ENCODE measurements at regions not wholly inside any gene's neighbourhood (a gene's known extent, or its start where the extent isn't known, plus 50 kb on each side); places are given as distances from the start of the nearest gene placed in this dataset.

GRCh38 chr3:45311327-45311726, 77.0 kb upstream of the LARS2 start:
- no peaks in the 10 kb centered on the region for H3K4me1 Mint-ChIP-seq (ENCODE audit: low read depth, unreplicated experiment)

GRCh38 chr3:45311953-45312801, 76.2 kb upstream of the LARS2 start:
- DNase-seq = no peak
- Mint-ChIP-seq H3K4me3 (ENCODE audit: low read depth, unreplicated experiment) (no peak overlapping the region), H3K27me3 (ENCODE audit: unreplicated experiment) (peaks cover 59% of the 10 kb centered on the region), H3K36me3 (ENCODE audit: insufficient read depth, unreplicated experiment) (no peaks in the 10 kb centered on the region), H3K27ac (ENCODE audit: unreplicated experiment) (no peak overlapping the region), H3K9me3 (ENCODE audit: low read depth, unreplicated experiment) (no peaks in the 10 kb centered on the region), H3K4me1 (ENCODE audit: low read depth, unreplicated experiment) (no peaks in the 10 kb centered on the region)
- intact Hi-C loops (cut with micrococcal nuclease; ENCODE audit: unreplicated experiment) = no loop called here
- CTCF ChIA-PET = no interaction called here
- BruUV-seq (replicated peaks) = no TSS peak
- no peak for TF ChIP-seq CTCF (IDR thresholded peaks at IDR 0.05; ENCODE audit: unreplicated experiment)

More at GRCh38 chr3:45311327-45311726, 77.0 kb upstream of the LARS2 start:
- intact Hi-C loops (cut with micrococcal nuclease; ENCODE audit: unreplicated experiment) = no loop called here
- no peak for DNase-seq
- H3K4me3 Mint-ChIP-seq (ENCODE audit: low read depth, unreplicated experiment) = no peak overlapping the region
- CTCF ChIA-PET = no interaction called here
- no peak overlapping the region for H3K27ac Mint-ChIP-seq (ENCODE audit: unreplicated experiment)
- H3K36me3 Mint-ChIP-seq (ENCODE audit: insufficient read depth, unreplicated experiment) = no peaks in the 10 kb centered on the region
- peaks cover 57% of the 10 kb centered on the region for H3K27me3 Mint-ChIP-seq (ENCODE audit: unreplicated experiment)
- no peak for TF ChIP-seq CTCF (IDR thresholded peaks at IDR 0.05; ENCODE audit: unreplicated experiment)
- no TSS peak for BruUV-seq (replicated peaks)
- no peaks in the 10 kb centered on the region for H3K9me3 Mint-ChIP-seq (ENCODE audit: low read depth, unreplicated experiment)

GRCh38 chr3:45312836-45313493, 75.4 kb upstream of the LARS2 start:
- intact Hi-C loops (cut with micrococcal nuclease; ENCODE audit: unreplicated experiment) = no loop called here
- TF ChIP-seq CTCF (IDR thresholded peaks at IDR 0.05; ENCODE audit: unreplicated experiment) = no peak
- Mint-ChIP-seq H3K4me1 (ENCODE audit: low read depth, unreplicated experiment) (no peaks in the 10 kb centered on the region), H3K27me3 (ENCODE audit: unreplicated experiment) (peaks cover 67% of the 10 kb centered on the region), H3K9me3 (ENCODE audit: low read depth, unreplicated experiment) (no peaks in the 10 kb centered on the region), H3K36me3 (ENCODE audit: insufficient read depth, unreplicated experiment) (no peaks in the 10 kb centered on the region), H3K4me3 (ENCODE audit: low read depth, unreplicated experiment) (no peak overlapping the region), H3K27ac (ENCODE audit: unreplicated experiment) (no peak overlapping the region)
- BruUV-seq (replicated peaks) = no TSS peak
- no peak for DNase-seq
- CTCF ChIA-PET = no interaction called here

- peaks cover 76% of the 10 kb centered on the region for H3K27me3 Mint-ChIP-seq (ENCODE audit: unreplicated experiment)
- H3K4me1 Mint-ChIP-seq (ENCODE audit: low read depth, unreplicated experiment) = no peaks in the 10 kb centered on the region
- H3K4me3 Mint-ChIP-seq (ENCODE audit: low read depth, unreplicated experiment) = no peak overlapping the region
- no peaks in the 10 kb centered on the region for H3K36me3 Mint-ChIP-seq (ENCODE audit: insufficient read depth, unreplicated experiment)
- no peak overlapping the region for H3K27ac Mint-ChIP-seq (ENCODE audit: unreplicated experiment)
- no TSS peak for BruUV-seq (replicated peaks)
- H3K9me3 Mint-ChIP-seq (ENCODE audit: low read depth, unreplicated experiment) = no peaks in the 10 kb centered on the region
- TF ChIP-seq CTCF (IDR thresholded peaks at IDR 0.05; ENCODE audit: unreplicated experiment) = no peak
- DNase-seq = no peak
- intact Hi-C loops (cut with micrococcal nuclease; ENCODE audit: unreplicated experiment) = no loop called here
- CTCF ChIA-PET = no interaction called here
Measured at GRCh38 chr3:45313743-45314403, 74.5 kb upstream of the LARS2 start.

All from Calu3 (cell line).